Esophagus muscularis mucosa (tissue), 4 donors: ENCODE measurements at regions not wholly inside any gene's neighbourhood (a gene's known extent, or its start where the extent isn't known, plus 50 kb on each side); places are given as distances from the start of the nearest gene placed in this dataset.
"Not testable (repeated sequence)": the region's sequence is repeated elsewhere in the genome, so short reads cannot be mapped to it uniquely, and the experiment has no call there.

Experiments
- DNase-seq: peaks from one replicate; pipeline ENCODE4 v3.0.0-alpha.2; 2017; ENCODE audit errors: extremely low spot score
- H3K27ac ChIP-seq, 4 donors: fragments of 200-600 bp; sonication (generic); replicated peaks in 1 of 4; 1 replicate in 3 of 4; 2 replicates in 1 of 4; pipeline ENCODE4 v1.5.1; 2016 to 2019; ENCODE audit warnings: mild to moderate bottlenecking in 1 of 4
- H3K27me3 ChIP-seq, 4 donors: fragments of 200-600 bp; sonication (generic); one replicate each; pipeline versions ENCODE4 v1.5.1 to v1.6.0; 2016 to 2019
- H3K36me3 ChIP-seq, 4 donors: fragments of 200-600 bp; sonication (generic); one replicate each; pipeline ENCODE4 v1.5.1; 2016 to 2019
- H3K4me1 ChIP-seq, 4 donors: fragments of 200-600 bp; sonication (generic); one replicate each; pipeline ENCODE4 v1.5.1; 2016 to 2019
- H3K4me3 ChIP-seq, 4 donors: fragments of 200-600 bp; sonication (generic); 1 replicate in 2 of 4; 2 replicates in 2 of 4; pipeline ENCODE4 v1.5.1; 2016 to 2019; ENCODE audit warnings: mild to moderate bottlenecking in 4 of 4, moderate library complexity in 1 of 4
- H3K9me3 ChIP-seq, 4 donors: fragments of 200-600 bp; sonication (generic); 1 replicate in 3 of 4; 2 replicates in 1 of 4; pipeline ENCODE4 v1.5.1; 2016 to 2019
- CTCF ChIP-seq, 3 experiments: fragments of 200-600 bp in 2 of 3; fragments of 450-650 bp in 1 of 3; sonication (generic) in 2 of 3; IDR thresholded peaks; one replicate each; pipeline ENCODE4 v1.5.1; 2017 to 2019; ENCODE audit warnings: antibody characterized with exemption in 3 of 3, mild to moderate bottlenecking in 2 of 3, moderate library complexity in 1 of 3
- EP300 ChIP-seq: sonication (generic); formaldehyde crosslinking; IDR thresholded peaks from one replicate; pipeline ENCODE4 v1.6.1; 2017; ENCODE audit warnings: antibody characterized with exemption
- WGBS: methylation state at CpG from one replicate; pipeline ENCODE4 v1.1.5; 2018; 5-methylcytosine and 5-hydroxymethylcytosine counted together
- intact Hi-C: fragments of 100-400 bp; cut with DNase I; formaldehyde crosslinking; loops from one replicate; pipeline ENCODE4 v1.15.1; 2023

DNA sequence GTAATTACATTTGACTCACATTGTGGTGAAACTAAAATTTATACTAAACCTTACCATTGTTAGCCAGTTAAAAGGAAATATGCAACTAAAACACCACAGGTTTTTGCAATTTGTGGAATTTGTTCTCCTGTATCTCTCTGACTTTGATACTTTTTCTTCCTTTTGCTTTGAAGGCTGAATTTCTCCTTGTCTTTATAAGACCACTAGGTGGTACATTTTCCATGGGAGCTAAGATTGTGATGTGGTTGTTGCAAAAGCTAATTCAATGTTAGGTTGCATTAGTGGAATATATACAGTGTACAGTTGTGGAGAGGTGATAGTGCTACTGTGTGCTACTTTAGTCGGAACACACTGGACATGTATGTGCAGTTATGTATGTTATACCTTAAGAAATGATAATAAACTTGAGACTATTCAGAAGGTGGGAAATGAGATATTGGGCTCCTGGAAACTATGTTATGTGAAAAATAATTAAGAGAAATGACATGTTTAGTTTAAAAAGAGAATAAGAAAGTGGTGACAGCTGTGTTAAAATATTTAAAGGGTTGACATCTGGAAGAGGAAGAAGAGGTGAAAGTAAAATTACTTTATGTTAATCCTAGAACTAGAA lies 70.3 kb downstream of the ARL9 start:
- no peaks in the 10 kb centered on the region for H3K9me3 ChIP-seq
- no peak for DNase-seq
- no peak overlapping the region for H3K4me3 ChIP-seq
- no peaks in the 10 kb centered on the region for H3K4me1 ChIP-seq
- intact Hi-C loops, result loop anchor here (1.0 to 5.0 kb wide), 2 partner anchors 81 to 224 kb away; no protein-coding TSS in a partner anchor
- WGBS, result 3% methylated on average over 1 of the region's 1 CpG
- peak; percentile 40 to 52 (median 41) for TF ChIP-seq CTCF (IDR thresholded peaks at IDR 0.05)
- TF ChIP-seq EP300, result no peak
- H3K27ac ChIP-seq, result no peak overlapping the region
- no peaks in the 10 kb centered on the region for H3K36me3 ChIP-seq
- no peaks in the 10 kb centered on the region for H3K27me3 ChIP-seq

GRCh38 chr4:56592417-56592816 lies 86.8 kb downstream of the ARL9 start:
- DNase-seq, H3K4me1 ChIP-seq, H3K27ac ChIP-seq, H3K36me3 ChIP-seq, intact Hi-C loops, H3K4me3 ChIP-seq, H3K9me3 ChIP-seq: not testable (repeated sequence)
- peaks cover 0 to 17% (median 0%) of the 10 kb centered on the region in 4 donors for H3K27me3 ChIP-seq
- WGBS, result 61% methylated on average over 19 of the region's 41 CpGs
